GM23338 (cell line): ENCODE measurements at regions not wholly inside any gene's neighbourhood (a gene's known extent, or its start where the extent isn't known, plus 50 kb on each side); places are given as distances from the start of the nearest gene placed in this dataset.

Source experiments
- CREB1 ChIP-seq: fragments of 250-450 bp; sonication (Bioruptor Pico); IDR thresholded peaks from 2 replicates; pipeline ENCODE4 v1.5.0; 2020; ENCODE audit warnings: low read depth, mild to moderate bottlenecking, moderate library complexity
- ETS1 ChIP-seq: IDR thresholded peaks from 2 replicates; pipeline ENCODE4 v1.6.1; 2016; ENCODE audit warnings: antibody characterized with exemption
- EZH2 ChIP-seq: fragments of 200-600 bp; sonication (generic); IDR thresholded peaks from one replicate; pipeline ENCODE4 v1.8.0; 2017; ENCODE audit warnings: antibody characterized with exemption, mild to moderate bottlenecking, low read depth; ENCODE audit not compliant: unreplicated experiment
- EZH2phosphoT487 ChIP-seq: fragments of 200-600 bp; sonication (generic); IDR thresholded peaks from one replicate; pipeline ENCODE4 v1.8.1; 2018; ENCODE audit warnings: antibody characterized with exemption; ENCODE audit not compliant: unreplicated experiment
- JUNB ChIP-seq: IDR thresholded peaks from one replicate; pipeline ENCODE4 v1.6.1; 2016; ENCODE audit warnings: antibody characterized with exemption; ENCODE audit not compliant: unreplicated experiment
- NANOG ChIP-seq: IDR thresholded peaks from 2 replicates; pipeline ENCODE4 v1.6.1; 2016; ENCODE audit warnings: antibody characterized with exemption, borderline replicate concordance
- POLR2AphosphoS5 ChIP-seq: IDR thresholded peaks from 2 replicates; pipeline ENCODE4 v1.6.1; 2016; ENCODE audit warnings: antibody characterized with exemption, low read depth
- REST ChIP-seq: IDR thresholded peaks from one replicate; pipeline ENCODE4 v1.6.1; 2018; ENCODE audit warnings: antibody characterized with exemption; ENCODE audit not compliant: unreplicated experiment
- STAT1 ChIP-seq: IDR thresholded peaks from one replicate; pipeline ENCODE4 v1.6.1; 2016; ENCODE audit warnings: antibody characterized with exemption; ENCODE audit not compliant: unreplicated experiment
- ZNF114 ChIP-seq: fragments of 250-450 bp; sonication (Bioruptor Pico); IDR thresholded peaks from 2 replicates; pipeline ENCODE4 v1.5.0; 2020; ENCODE audit warnings: mild to moderate bottlenecking, moderate library complexity
- ZNF331 ChIP-seq: fragments of 250-450 bp; sonication (Bioruptor Pico); IDR thresholded peaks from 2 replicates; pipeline ENCODE4 v1.5.0; 2020; ENCODE audit warnings: low read depth, mild to moderate bottlenecking, moderate library complexity
- TF ChIP-seq, protein P1 (sequence below), 2 experiments: fragments of 200-600 bp in 1 of 2; sonication (generic) in 1 of 2; conservative IDR thresholded peaks; 2 replicates each; pipeline versions ENCODE4 v1.5.1 to v1.6.1; 2016 to 2017; ENCODE audit warnings: antibody characterized with exemption in 2 of 2, low read depth in 2 of 2, mild to moderate bottlenecking in 2 of 2, moderate library complexity in 1 of 2

DNA sequence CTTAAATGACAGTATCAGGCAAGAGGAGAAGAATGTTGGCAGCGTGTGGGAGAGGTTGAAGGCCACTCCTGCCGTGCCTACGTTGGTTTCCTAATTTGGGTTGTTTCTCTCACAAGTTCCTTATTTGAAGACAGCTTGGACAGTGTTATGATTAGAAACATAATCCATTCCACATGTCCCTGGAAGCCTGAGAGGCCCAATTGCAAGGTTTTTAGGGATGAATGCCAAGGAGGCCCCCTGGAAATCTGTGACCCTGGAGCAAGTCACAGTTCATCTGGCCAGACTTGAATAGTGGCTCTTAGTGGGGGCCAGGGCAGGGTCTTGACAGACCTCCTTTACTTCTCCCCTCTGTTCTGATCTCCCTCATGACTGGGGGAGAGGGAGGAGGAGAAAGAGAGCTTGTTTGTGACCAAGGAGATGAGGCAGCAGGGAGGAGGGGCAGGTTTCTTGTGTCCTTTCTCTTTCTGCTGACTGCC, 584.4 kb upstream of the TBL1XR1 start:
- no peak for TF ChIP-seq STAT1
- TF ChIP-seq, protein P1, sequence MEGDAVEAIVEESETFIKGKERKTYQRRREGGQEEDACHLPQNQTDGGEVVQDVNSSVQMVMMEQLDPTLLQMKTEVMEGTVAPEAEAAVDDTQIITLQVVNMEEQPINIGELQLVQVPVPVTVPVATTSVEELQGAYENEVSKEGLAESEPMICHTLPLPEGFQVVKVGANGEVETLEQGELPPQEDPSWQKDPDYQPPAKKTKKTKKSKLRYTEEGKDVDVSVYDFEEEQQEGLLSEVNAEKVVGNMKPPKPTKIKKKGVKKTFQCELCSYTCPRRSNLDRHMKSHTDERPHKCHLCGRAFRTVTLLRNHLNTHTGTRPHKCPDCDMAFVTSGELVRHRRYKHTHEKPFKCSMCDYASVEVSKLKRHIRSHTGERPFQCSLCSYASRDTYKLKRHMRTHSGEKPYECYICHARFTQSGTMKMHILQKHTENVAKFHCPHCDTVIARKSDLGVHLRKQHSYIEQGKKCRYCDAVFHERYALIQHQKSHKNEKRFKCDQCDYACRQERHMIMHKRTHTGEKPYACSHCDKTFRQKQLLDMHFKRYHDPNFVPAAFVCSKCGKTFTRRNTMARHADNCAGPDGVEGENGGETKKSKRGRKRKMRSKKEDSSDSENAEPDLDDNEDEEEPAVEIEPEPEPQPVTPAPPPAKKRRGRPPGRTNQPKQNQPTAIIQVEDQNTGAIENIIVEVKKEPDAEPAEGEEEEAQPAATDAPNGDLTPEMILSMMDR (conservative IDR thresholded peaks at IDR 0.05; ENCODE audit: low read depth in 2 of 2) = no peak
- no peak for TF ChIP-seq EZH2
- no peak for TF ChIP-seq JUNB
- TF ChIP-seq EZH2phosphoT487 = no peak
- TF ChIP-seq CREB1 (CRISPR knock-in tag) = no peak
- no peak for TF ChIP-seq ZNF331 (CRISPR knock-in tag)
- no peak for TF ChIP-seq POLR2AphosphoS5
- no peak for TF ChIP-seq REST
- no peak for TF ChIP-seq ETS1
- no peak for TF ChIP-seq NANOG
- no peak for TF ChIP-seq ZNF114 (CRISPR knock-in tag)
